ENCODE measurements at regions not wholly inside any gene's neighbourhood (a gene's known extent, or its start where the extent isn't known, plus 50 kb on each side); places are given as distances from the start of the nearest gene placed in this dataset.
A peak's percentile ranks its signal among the peaks of the same experiment; 100 is the strongest.
"Not testable (repeated sequence)": the region's sequence is repeated elsewhere in the genome, so short reads cannot be mapped to it uniquely, and the experiment has no call there.

DNA sequence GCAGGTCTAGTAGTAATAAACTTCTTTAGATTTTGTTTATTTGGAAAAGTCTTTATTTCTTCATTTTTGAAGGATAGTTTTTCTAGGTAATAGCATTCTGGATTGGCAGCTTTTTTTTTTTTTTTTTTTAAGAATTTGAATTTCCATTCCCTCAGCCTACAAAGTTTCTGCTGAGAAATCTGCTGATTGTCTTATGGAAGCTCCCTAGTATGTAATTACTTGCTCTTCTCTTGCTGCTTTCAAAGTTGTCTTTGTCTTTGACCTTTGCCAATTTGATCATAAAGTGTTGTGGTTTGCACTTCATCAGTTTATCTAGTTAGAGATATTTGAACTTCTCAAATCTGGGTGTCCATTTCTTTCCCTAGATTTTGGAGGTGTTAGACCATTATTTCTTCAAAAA, 82.2 kb upstream of the GMDS start:
- H3K4me3 ChIP-seq (ENCODE audit: low read depth, low read length): no peak overlapping the region
- no peak for DNase-seq (ENCODE audit: low read depth)
- TF ChIP-seq MYC (IDR thresholded peaks at IDR 0.05; ENCODE audit: low read depth, low read length): no peak
- TF ChIP-seq, protein P1, sequence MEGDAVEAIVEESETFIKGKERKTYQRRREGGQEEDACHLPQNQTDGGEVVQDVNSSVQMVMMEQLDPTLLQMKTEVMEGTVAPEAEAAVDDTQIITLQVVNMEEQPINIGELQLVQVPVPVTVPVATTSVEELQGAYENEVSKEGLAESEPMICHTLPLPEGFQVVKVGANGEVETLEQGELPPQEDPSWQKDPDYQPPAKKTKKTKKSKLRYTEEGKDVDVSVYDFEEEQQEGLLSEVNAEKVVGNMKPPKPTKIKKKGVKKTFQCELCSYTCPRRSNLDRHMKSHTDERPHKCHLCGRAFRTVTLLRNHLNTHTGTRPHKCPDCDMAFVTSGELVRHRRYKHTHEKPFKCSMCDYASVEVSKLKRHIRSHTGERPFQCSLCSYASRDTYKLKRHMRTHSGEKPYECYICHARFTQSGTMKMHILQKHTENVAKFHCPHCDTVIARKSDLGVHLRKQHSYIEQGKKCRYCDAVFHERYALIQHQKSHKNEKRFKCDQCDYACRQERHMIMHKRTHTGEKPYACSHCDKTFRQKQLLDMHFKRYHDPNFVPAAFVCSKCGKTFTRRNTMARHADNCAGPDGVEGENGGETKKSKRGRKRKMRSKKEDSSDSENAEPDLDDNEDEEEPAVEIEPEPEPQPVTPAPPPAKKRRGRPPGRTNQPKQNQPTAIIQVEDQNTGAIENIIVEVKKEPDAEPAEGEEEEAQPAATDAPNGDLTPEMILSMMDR (IDR thresholded peaks at IDR 0.05; ENCODE audit: low read depth, low read length): no peak
- TF ChIP-seq POLR2A (IDR thresholded peaks at IDR 0.05; ENCODE audit: extremely low read depth, insufficient read length): no peak
- TF ChIP-seq, protein P2, sequence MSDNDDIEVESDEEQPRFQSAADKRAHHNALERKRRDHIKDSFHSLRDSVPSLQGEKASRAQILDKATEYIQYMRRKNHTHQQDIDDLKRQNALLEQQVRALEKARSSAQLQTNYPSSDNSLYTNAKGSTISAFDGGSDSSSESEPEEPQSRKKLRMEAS (IDR thresholded peaks at IDR 0.05; ENCODE audit: low read depth, low read length): no peak

DNA sequence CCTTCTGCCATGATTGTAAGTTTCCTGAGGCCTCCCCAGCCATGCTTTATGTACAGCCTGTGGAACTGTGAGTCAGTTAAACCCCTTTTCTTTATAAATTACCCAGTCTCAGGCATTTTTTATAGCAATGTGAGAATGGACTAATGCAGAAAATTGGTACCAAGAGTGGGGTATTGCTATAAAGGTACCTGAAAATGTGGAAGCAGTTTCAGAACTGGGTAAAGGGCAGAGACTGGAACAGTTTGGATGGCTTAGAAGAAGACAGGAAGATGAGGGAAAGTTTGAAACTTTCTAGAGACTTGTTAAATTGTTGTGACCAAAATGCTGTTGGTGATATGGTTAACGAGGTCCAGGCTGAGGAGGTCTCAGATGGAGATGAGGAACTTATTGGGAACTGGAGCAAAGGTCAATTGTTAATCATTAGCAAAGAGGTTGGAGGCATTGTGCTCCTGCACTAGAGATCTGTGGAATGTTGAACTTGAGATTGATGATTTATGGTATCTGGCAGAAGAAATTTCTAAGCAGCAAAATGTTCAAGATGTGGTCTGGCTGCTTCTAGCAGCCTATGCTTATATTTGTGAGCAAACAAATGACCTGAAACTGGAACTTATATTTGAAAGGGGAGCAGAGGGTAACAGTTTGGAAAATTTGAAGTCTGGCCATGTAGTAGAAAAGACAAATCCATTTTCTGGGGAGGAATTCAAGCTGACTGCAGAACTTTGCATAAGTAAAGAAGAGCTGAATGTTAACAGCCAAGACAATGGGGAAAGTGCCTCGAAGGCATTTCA, 79.0 kb upstream of the GMDS start:
- H3K4me3 ChIP-seq (ENCODE audit: low read depth, low read length): no peak overlapping the region
- DNase-seq (ENCODE audit: low read depth): no peak
- TF ChIP-seq, protein P2 (IDR thresholded peaks at IDR 0.05; ENCODE audit: low read depth, low read length): no peak

DNA sequence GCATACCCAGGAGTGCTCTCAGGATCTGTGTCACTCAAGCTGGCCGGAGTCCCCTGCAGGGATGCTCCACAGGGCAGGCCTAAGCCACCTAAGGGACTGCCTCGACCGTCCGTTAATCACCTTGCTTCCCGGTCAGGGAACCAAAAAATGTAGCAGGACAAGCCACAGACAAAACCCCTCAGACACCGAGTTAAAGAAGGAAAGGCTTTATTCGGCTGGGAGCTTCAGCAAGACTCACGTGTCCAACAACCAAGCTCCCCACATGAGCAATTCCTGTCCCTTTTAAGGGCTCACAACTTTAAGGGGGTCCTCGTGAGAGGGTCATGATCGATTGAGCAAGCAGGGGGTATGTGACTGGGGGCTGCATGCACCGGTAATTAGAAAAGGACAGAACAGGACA, 72.1 kb upstream of the GMDS start:
- DNase-seq (ENCODE audit: low read depth); H3K4me3 ChIP-seq (ENCODE audit: low read depth, low read length): not testable (repeated sequence)

DNA sequence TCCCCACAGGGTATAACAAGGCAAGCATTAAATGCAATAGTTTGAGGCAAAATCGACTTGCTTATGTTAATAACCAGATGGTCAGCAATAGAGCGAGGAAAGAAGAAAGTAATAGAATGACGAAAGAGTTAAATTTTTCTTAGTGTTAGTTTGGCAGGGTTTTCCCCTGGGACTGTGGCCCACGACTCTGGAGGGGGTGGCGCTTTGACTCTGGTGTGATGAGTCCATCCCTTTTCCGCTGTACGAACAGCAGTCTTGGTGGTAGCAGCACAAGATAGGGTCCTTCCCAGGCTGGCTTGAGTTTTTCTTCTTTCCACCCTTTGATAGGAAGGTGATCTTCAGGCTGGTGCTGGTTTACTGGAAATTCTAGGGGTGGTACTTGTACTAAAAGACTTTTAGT, 69.2 kb upstream of the GMDS start:
- TF ChIP-seq, protein P2 (IDR thresholded peaks at IDR 0.05; ENCODE audit: low read depth, low read length): no peak
- TF ChIP-seq, protein P1 (IDR thresholded peaks at IDR 0.05; ENCODE audit: low read depth, low read length): no peak
- TF ChIP-seq MYC (IDR thresholded peaks at IDR 0.05; ENCODE audit: low read depth, low read length): no peak
- no peak for TF ChIP-seq POLR2A (IDR thresholded peaks at IDR 0.05; ENCODE audit: extremely low read depth, insufficient read length)
- DNase-seq (ENCODE audit: low read depth): peak; percentile 4
- no peak overlapping the region for H3K4me3 ChIP-seq (ENCODE audit: low read depth, low read length)

DNA sequence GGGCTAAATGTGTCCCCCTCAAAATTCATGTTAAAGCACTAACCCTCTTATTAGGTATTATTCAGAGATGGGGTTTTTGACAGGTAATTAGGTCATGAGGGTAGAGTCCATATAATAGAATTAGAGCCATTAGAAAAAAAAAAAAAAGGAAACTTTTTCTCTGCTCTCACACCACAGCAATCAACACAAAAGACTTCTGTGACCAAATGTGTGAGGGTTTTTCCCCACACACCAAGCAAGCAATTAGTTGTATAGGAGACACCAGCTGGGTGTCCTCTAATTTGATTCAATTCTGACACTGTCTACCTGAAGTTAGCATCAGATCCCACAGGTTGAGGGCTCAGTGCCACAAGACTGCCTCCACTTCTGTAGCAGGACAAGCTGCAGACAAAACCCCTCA, 64.6 kb upstream of the GMDS start:
- no peak for DNase-seq (ENCODE audit: low read depth)
- no peak overlapping the region for H3K4me3 ChIP-seq (ENCODE audit: low read depth, low read length)
- TF ChIP-seq, protein P2 (IDR thresholded peaks at IDR 0.05; ENCODE audit: low read depth, low read length): no peak
- TF ChIP-seq, protein P1 (IDR thresholded peaks at IDR 0.05; ENCODE audit: low read depth, low read length): no peak
- no peak for TF ChIP-seq POLR2A (IDR thresholded peaks at IDR 0.05; ENCODE audit: extremely low read depth, insufficient read length)
- no peak for TF ChIP-seq MYC (IDR thresholded peaks at IDR 0.05; ENCODE audit: low read depth, low read length)

DNA sequence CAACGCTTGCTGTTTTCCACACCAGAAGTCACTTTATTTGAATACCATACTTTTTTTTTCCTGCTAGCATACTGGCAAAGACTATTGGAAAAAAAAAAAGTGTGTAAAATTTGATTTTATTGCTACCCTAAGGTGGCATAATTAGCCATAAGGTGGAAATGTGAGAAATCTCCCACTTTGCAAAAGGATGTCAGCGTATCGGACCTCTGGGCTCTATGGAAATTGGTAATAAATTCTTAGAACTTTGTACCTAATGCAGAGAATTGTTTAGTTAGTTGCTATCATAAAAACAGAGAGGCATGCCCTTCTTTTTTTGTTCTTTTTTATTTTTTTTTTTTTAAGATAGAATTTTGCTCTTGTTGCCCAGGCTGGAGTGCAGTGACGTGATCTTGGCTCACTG, 63.7 kb upstream of the GMDS start:
- no peak for DNase-seq (ENCODE audit: low read depth)
- TF ChIP-seq, protein P2 (IDR thresholded peaks at IDR 0.05; ENCODE audit: low read depth, low read length): no peak
- no peak for TF ChIP-seq POLR2A (IDR thresholded peaks at IDR 0.05; ENCODE audit: extremely low read depth, insufficient read length)
- TF ChIP-seq MYC (IDR thresholded peaks at IDR 0.05; ENCODE audit: low read depth, low read length): no peak
- TF ChIP-seq, protein P1 (IDR thresholded peaks at IDR 0.05; ENCODE audit: low read depth, low read length): no peak
- no peak overlapping the region for H3K4me3 ChIP-seq (ENCODE audit: low read depth, low read length)

DNA sequence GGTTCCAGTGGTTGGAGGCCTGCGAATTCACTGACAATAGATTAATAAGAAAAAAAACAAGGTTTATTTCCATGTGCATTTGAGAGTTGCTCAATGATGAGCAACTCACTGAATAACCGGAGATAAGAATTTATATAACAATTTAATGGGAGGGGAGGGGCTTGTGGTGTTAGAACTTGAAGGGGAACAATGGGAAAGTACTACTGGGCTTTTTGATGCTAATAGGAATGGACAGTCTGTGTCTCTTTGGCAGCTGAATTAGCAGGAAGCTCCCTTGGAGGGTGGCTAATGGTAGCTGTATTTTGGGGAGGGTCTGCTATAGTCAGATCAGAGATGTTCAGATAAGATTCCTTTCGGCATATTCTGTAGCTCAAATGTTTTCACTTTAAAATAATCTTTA, 62.4 kb upstream of the GMDS start:
- TF ChIP-seq MYC (IDR thresholded peaks at IDR 0.05; ENCODE audit: low read depth, low read length): no peak
- TF ChIP-seq, protein P2 (IDR thresholded peaks at IDR 0.05; ENCODE audit: low read depth, low read length): no peak
- TF ChIP-seq, protein P1 (IDR thresholded peaks at IDR 0.05; ENCODE audit: low read depth, low read length): no peak
- TF ChIP-seq POLR2A (IDR thresholded peaks at IDR 0.05; ENCODE audit: extremely low read depth, insufficient read length): no peak
- no peak overlapping the region for H3K4me3 ChIP-seq (ENCODE audit: low read depth, low read length)
- no peak for DNase-seq (ENCODE audit: low read depth)

Data from NB4 (cell line).